GM19452 (cell line): ENCODE measurements at regions not wholly inside any gene's neighbourhood (a gene's known extent, or its start where the extent isn't known, plus 50 kb on each side); places are given as distances from the start of the nearest gene placed in this dataset.
"Not testable (repeated sequence)": the region's sequence is repeated elsewhere in the genome, so short reads cannot be mapped to it uniquely, and the experiment has no call there.

Experiments used
- ATAC-seq: cut with Tn5 transposase; IDR thresholded peaks from one replicate; pipeline ENCODE4 v1.9.1; 2021; ENCODE audit not compliant: unreplicated experiment

- peak; percentile 87 for ATAC-seq
Measured at GRCh38 chr9:71285191-71285656, 163.8 kb upstream of the TRPM3 start.

- not testable (repeated sequence) for ATAC-seq
Measured at GRCh38 chr9:71282116-71282515, 160.7 kb upstream of the TRPM3 start.

- ATAC-seq, result no peak
Measured at GRCh38 chr9:71279151-71279739, 157.8 kb upstream of the TRPM3 start.

GRCh38 chr9:71273613-71274012 lies 152.2 kb upstream of the TRPM3 start:
- ATAC-seq, result no peak

GRCh38 chr9:71271602-71272001 lies 150.2 kb upstream of the TRPM3 start:
- no peak for ATAC-seq

GRCh38 chr9:71270554-71270953 lies 149.1 kb upstream of the TRPM3 start:
- ATAC-seq, result no peak

GRCh38 chr9:71269859-71270258 lies 148.4 kb upstream of the TRPM3 start:
- ATAC-seq, result no peak

GRCh38 chr9:71268871-71269635 lies 147.6 kb upstream of the TRPM3 start:
- ATAC-seq, result no peak

- ATAC-seq, result no peak
Measured at GRCh38 chr9:71263451-71263850, 142.0 kb upstream of the TRPM3 start.

GRCh38 chr9:71260419-71260818 lies 139.0 kb upstream of the TRPM3 start:
- ATAC-seq, result not testable (repeated sequence)

GRCh38 chr9:71254592-71255277 lies 133.3 kb upstream of the TRPM3 start:
- ATAC-seq, result no peak

- ATAC-seq, result no peak
Measured at GRCh38 chr9:71253011-71253410, 131.6 kb upstream of the TRPM3 start.

- no peak for ATAC-seq
Measured at GRCh38 chr9:71250581-71250980, 129.2 kb upstream of the TRPM3 start.

- ATAC-seq, result peak; percentile 81
Measured at GRCh38 chr9:71249729-71250317, 128.4 kb upstream of the TRPM3 start.

- ATAC-seq, result no peak
Measured at GRCh38 chr9:71245651-71246050, 124.2 kb upstream of the TRPM3 start.

GRCh38 chr9:71243951-71244350 lies 122.5 kb upstream of the TRPM3 start:
- no peak for ATAC-seq

GRCh38 chr9:71242081-71242480 lies 120.7 kb upstream of the TRPM3 start:
- no peak for ATAC-seq

GRCh38 chr9:71237051-71237450 lies 115.6 kb upstream of the TRPM3 start:
- no peak for ATAC-seq

- ATAC-seq, result no peak
Measured at GRCh38 chr9:71233646-71234045, 112.2 kb upstream of the TRPM3 start.

- ATAC-seq, result no peak
Measured at GRCh38 chr9:71223953-71224538, 102.6 kb upstream of the TRPM3 start.

GRCh38 chr9:71218774-71219173 lies 97.4 kb upstream of the TRPM3 start:
- no peak for ATAC-seq
